Midbrain (tissue), 1 donor: ENCODE measurements at regions not wholly inside any gene's neighbourhood (a gene's known extent, or its start where the extent isn't known, plus 50 kb on each side); places are given as distances from the start of the nearest gene placed in this dataset.
"Not testable (repeated sequence)": the region's sequence is repeated elsewhere in the genome, so short reads cannot be mapped to it uniquely, and the experiment has no call there.

Source experiments
- DNase-seq: peaks from one replicate; lab custom pipeline; 2025; lab: John Stamatoyannopoulos, UW

GRCh38 chr18:67135981-67136380, 380.5 kb downstream of the DSEL start:
- no peak for DNase-seq

GRCh38 chr18:67134911-67135310, 381.6 kb downstream of the DSEL start:
- no peak for DNase-seq

- DNase-seq = no peak
Measured at GRCh38 chr18:67133669-67134068, 382.9 kb downstream of the DSEL start.

GRCh38 chr18:67132919-67133318, 383.6 kb downstream of the DSEL start:
- no peak for DNase-seq

GRCh38 chr18:67131498-67131897, 385.0 kb downstream of the DSEL start:
- no peak for DNase-seq

GRCh38 chr18:67126751-67127150, 389.8 kb downstream of the DSEL start:
- DNase-seq = not testable (repeated sequence)

GRCh38 chr18:67123901-67124300, 392.6 kb downstream of the DSEL start:
- DNase-seq = no peak

- no peak for DNase-seq
Measured at GRCh38 chr18:67117804-67118203, 398.7 kb downstream of the DSEL start.

GRCh38 chr18:67109535-67109934, 407.0 kb downstream of the DSEL start:
- DNase-seq = no peak

- no peak for DNase-seq
Measured at GRCh38 chr18:67108894-67109293, 407.6 kb downstream of the DSEL start.

GRCh38 chr18:67104700-67105284, 411.7 kb downstream of the DSEL start:
- peak; percentile 77 for DNase-seq

GRCh38 chr18:67094123-67094522, 422.4 kb downstream of the DSEL start:
- DNase-seq = no peak

- no peak for DNase-seq
Measured at GRCh38 chr18:67092141-67092540, 424.4 kb downstream of the DSEL start.

GRCh38 chr18:67081482-67082211, 434.9 kb downstream of the DSEL start:
- no peak for DNase-seq

- DNase-seq = no peak
Measured at GRCh38 chr18:67080601-67081000, 435.9 kb downstream of the DSEL start.

GRCh38 chr18:67074309-67074708, 442.2 kb downstream of the DSEL start:
- no peak for DNase-seq

GRCh38 chr18:67072791-67073190, 443.7 kb downstream of the DSEL start:
- no peak for DNase-seq

GRCh38 chr18:67068608-67069007, 447.9 kb downstream of the DSEL start:
- DNase-seq = no peak

GRCh38 chr18:67047334-67047733, 443.4 kb upstream of the CDH19 start:
- no peak for DNase-seq

GRCh38 chr18:67043276-67043675, 439.4 kb upstream of the CDH19 start:
- DNase-seq = no peak

GRCh38 chr18:67041334-67041733, 437.4 kb upstream of the CDH19 start:
- no peak for DNase-seq

- no peak for DNase-seq
Measured at GRCh38 chr18:67035026-67035425, 431.1 kb upstream of the CDH19 start.

GRCh38 chr18:67023059-67023458, 419.2 kb upstream of the CDH19 start:
- DNase-seq = no peak

GRCh38 chr18:67010919-67011318, 407.0 kb upstream of the CDH19 start:
- no peak for DNase-seq
